HG03135 (cell line): ENCODE measurements at regions not wholly inside any gene's neighbourhood (a gene's known extent, or its start where the extent isn't known, plus 50 kb on each side); places are given as distances from the start of the nearest gene placed in this dataset.
"Not testable (repeated sequence)": the region's sequence is repeated elsewhere in the genome, so short reads cannot be mapped to it uniquely, and the experiment has no call there.

Experiments used
- ATAC-seq: cut with Tn5 transposase; IDR thresholded peaks from one replicate; pipeline ENCODE4 v1.9.1; 2021; ENCODE audit warnings: mild to moderate bottlenecking, moderate library complexity; ENCODE audit not compliant: unreplicated experiment

GRCh38 chr4:174012886-174013259 is 270.6 kb downstream of the FBXO8 start:
- ATAC-seq, result no peak

- no peak for ATAC-seq
These were observed 271.2 kb downstream of the FBXO8 start for GRCh38 chr4:174012135-174012885.

- no peak for ATAC-seq
These were observed 272.9 kb downstream of the FBXO8 start for GRCh38 chr4:174010547-174010946.

- ATAC-seq, result no peak
These were observed 273.6 kb downstream of the FBXO8 start for GRCh38 chr4:174009686-174010451.

- ATAC-seq, result no peak
These were observed 278.0 kb downstream of the FBXO8 start for GRCh38 chr4:174005422-174005821.

GRCh38 chr4:173998471-173999144 is 284.9 kb downstream of the FBXO8 start:
- no peak for ATAC-seq

- not testable (repeated sequence) for ATAC-seq
These were observed 287.7 kb downstream of the FBXO8 start for GRCh38 chr4:173995779-173996178.

- no peak for ATAC-seq
These were observed 291.7 kb downstream of the FBXO8 start for GRCh38 chr4:173991814-173992213.

- ATAC-seq, result no peak
These were observed 292.2 kb downstream of the FBXO8 start for GRCh38 chr4:173991316-173991715.

GRCh38 chr4:173990869-173991210 is 292.6 kb downstream of the FBXO8 start:
- ATAC-seq, result no peak

- ATAC-seq, result no peak
These were observed 293.2 kb downstream of the FBXO8 start for GRCh38 chr4:173990126-173990868.

GRCh38 chr4:173963523-173963922 is 319.9 kb downstream of the FBXO8 start:
- ATAC-seq, result not testable (repeated sequence)

- ATAC-seq, result no peak
These were observed 323.1 kb downstream of the FBXO8 start for GRCh38 chr4:173960398-173960797.

GRCh38 chr4:173958445-173958844 is 325.0 kb downstream of the FBXO8 start:
- ATAC-seq, result no peak

GRCh38 chr4:173943547-173943946 is 339.9 kb downstream of the FBXO8 start:
- no peak for ATAC-seq

GRCh38 chr4:173940146-173940545 is 343.3 kb downstream of the FBXO8 start:
- no peak for ATAC-seq

- ATAC-seq, result no peak
These were observed 345.7 kb downstream of the FBXO8 start for GRCh38 chr4:173937631-173938270.

- ATAC-seq, result no peak
These were observed 346.6 kb downstream of the FBXO8 start for GRCh38 chr4:173936861-173937260.

- ATAC-seq, result no peak
These were observed 347.7 kb downstream of the FBXO8 start for GRCh38 chr4:173935622-173936405.
